Uterus (tissue), 2 donors: ENCODE measurements at regions not wholly inside any gene's neighbourhood (a gene's known extent, or its start where the extent isn't known, plus 50 kb on each side); places are given as distances from the start of the nearest gene placed in this dataset.

ENCODE experiments used
- CTCF ChIP-seq, 4 experiments: fragments of 200-600 bp in 2 of 4; fragments of 450-650 bp in 2 of 4; sonication (generic) in 2 of 4; IDR thresholded peaks; one replicate each; pipeline ENCODE4 v1.5.1; 2016 to 2019; ENCODE audit warnings: antibody characterized with exemption in 4 of 4, mild to moderate bottlenecking in 2 of 4, moderate library complexity in 1 of 4
- POLR2A ChIP-seq, 2 donors: fragments of 450-650 bp; IDR thresholded peaks; one replicate each; pipeline ENCODE4 v1.6.1; 2016; ENCODE audit warnings: antibody characterized with exemption in 2 of 2, mild to moderate bottlenecking in 1 of 2, moderate library complexity in 1 of 2

GRCh38 chr15:62897634-62898033 is 144.9 kb upstream of the TPM1 start:
- TF ChIP-seq POLR2A (IDR thresholded peaks at IDR 0.05) (no peak), CTCF (IDR thresholded peaks at IDR 0.05) (no peak)
